T-helper 1 cell treated with Interleukin-12 subunit alpha and Interleukin-12 subunit beta and Interleukin-4 antibody, amounts not matched to agents 30 μg/mL and 1 μg/mL, for 36 hours (primary cell): ENCODE measurements at regions not wholly inside any gene's neighbourhood (a gene's known extent, or its start where the extent isn't known, plus 50 kb on each side); places are given as distances from the start of the nearest gene placed in this dataset.

Source experiments
- H3K27ac Mint-ChIP-seq: one replicate; pipeline ENCODE4 v1.8.0; 2021; ENCODE audit warnings: mild to moderate bottlenecking, mixed read lengths
- H3K27me3 Mint-ChIP-seq: one replicate; pipeline ENCODE4 v1.8.0; 2021; ENCODE audit warnings: low read depth, mixed read lengths
- H3K36me3 Mint-ChIP-seq: one replicate; pipeline ENCODE4 v1.8.0; 2021; ENCODE audit warnings: low read depth, mixed read lengths
- H3K4me1 Mint-ChIP-seq: one replicate; pipeline ENCODE4 v1.8.0; 2021; ENCODE audit warnings: low read depth, mixed read lengths
- H3K4me3 Mint-ChIP-seq: one replicate; pipeline ENCODE4 v1.8.0; 2021; ENCODE audit warnings: mild to moderate bottlenecking, moderate library complexity, mixed read lengths
- H3K9me3 Mint-ChIP-seq: one replicate; pipeline ENCODE4 v1.8.0; 2021; ENCODE audit warnings: mixed read lengths

DNA sequence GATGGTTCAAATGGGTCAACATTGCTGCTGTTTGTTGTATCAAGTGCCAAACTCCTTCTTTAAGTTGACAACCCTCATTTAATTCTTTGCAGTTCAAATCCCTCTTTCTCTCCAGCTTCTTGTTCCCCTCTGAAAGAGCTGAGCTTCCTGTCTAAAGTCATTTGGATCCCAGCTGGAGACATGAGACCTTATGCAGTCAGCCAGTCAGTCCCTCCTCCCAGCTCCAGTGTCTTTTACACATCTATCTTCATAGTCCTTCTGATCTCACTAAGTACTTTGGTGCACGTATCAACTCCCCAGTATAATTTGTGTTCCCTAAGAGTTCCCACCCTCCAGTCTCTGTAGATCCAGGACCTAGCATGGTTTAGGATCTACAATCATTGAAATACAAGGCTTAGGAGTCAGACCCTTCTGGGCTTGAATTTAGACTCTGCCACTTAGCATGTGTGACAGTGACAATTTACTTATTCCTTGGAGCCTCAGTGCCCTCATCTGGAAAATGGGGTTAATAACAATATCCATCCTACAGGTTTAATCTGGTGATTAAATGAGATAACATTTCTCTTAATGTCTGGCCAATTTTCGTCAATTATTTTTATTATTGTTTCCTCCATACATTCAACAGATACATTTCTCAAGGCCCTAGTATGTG lies 102.8 kb upstream of the SEMA6D start:
- no peak overlapping the region for H3K4me3 Mint-ChIP-seq
- no peaks in the 10 kb centered on the region for H3K27me3 Mint-ChIP-seq
- no peaks in the 10 kb centered on the region for H3K4me1 Mint-ChIP-seq
- no peak overlapping the region for H3K27ac Mint-ChIP-seq
- H3K9me3 Mint-ChIP-seq, result no peaks in the 10 kb centered on the region
- H3K36me3 Mint-ChIP-seq, result no peaks in the 10 kb centered on the region

DNA sequence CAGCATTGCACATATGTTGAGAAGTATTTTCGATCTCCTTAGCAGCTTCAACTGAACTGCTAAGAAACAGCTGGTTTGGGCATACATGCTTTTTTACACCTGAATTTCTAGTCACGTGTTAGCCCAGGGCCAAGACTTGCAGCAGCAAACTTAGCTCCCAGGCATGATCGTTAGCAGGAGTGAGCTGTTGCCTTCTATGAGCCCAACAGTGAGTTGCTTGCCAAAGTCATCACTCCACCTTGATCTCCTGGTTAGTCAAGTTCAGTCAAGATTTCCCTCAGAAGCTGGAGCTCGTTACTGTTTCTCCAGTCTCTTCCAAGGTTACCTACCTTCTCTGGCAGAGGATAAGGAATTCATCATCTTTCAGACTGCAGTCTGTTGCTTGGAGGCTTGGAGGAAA lies 100.4 kb upstream of the SEMA6D start:
- Mint-ChIP-seq H3K4me1 (no peaks in the 10 kb centered on the region), H3K4me3 (no peak overlapping the region), H3K27ac (no peak overlapping the region)

GRCh38 chr15:47618241-47618640 lies 99.1 kb upstream of the SEMA6D start:
- Mint-ChIP-seq H3K9me3 (no peaks in the 10 kb centered on the region), H3K27me3 (no peaks in the 10 kb centered on the region), H3K36me3 (no peaks in the 10 kb centered on the region), H3K27ac (no peak overlapping the region), H3K4me3 (no peak overlapping the region), H3K4me1 (no peaks in the 10 kb centered on the region)

More for the DNA sequence above, 100.4 kb upstream of the SEMA6D start:
- Mint-ChIP-seq H3K27me3 (no peaks in the 10 kb centered on the region), H3K36me3 (no peaks in the 10 kb centered on the region), H3K9me3 (no peaks in the 10 kb centered on the region)

- Mint-ChIP-seq H3K27me3 (no peaks in the 10 kb centered on the region), H3K27ac (no peak overlapping the region), H3K9me3 (no peaks in the 10 kb centered on the region), H3K4me1 (no peaks in the 10 kb centered on the region), H3K4me3 (no peak overlapping the region), H3K36me3 (no peaks in the 10 kb centered on the region)
These were observed 96.2 kb upstream of the SEMA6D start for GRCh38 chr15:47620960-47621681.

- H3K27ac Mint-ChIP-seq, result no peak overlapping the region
- H3K36me3 Mint-ChIP-seq, result no peaks in the 10 kb centered on the region
- H3K9me3 Mint-ChIP-seq, result no peaks in the 10 kb centered on the region
- H3K27me3 Mint-ChIP-seq, result no peaks in the 10 kb centered on the region
- H3K4me3 Mint-ChIP-seq, result no peak overlapping the region
- H3K4me1 Mint-ChIP-seq, result no peaks in the 10 kb centered on the region
These were observed 95.2 kb upstream of the SEMA6D start for GRCh38 chr15:47622055-47622454.

GRCh38 chr15:47624503-47624902 lies 92.8 kb upstream of the SEMA6D start:
- no peaks in the 10 kb centered on the region for H3K4me1 Mint-ChIP-seq
- no peak overlapping the region for H3K27ac Mint-ChIP-seq
- no peaks in the 10 kb centered on the region for H3K9me3 Mint-ChIP-seq
- no peaks in the 10 kb centered on the region for H3K27me3 Mint-ChIP-seq
- H3K4me3 Mint-ChIP-seq, result no peak overlapping the region
- H3K36me3 Mint-ChIP-seq, result no peaks in the 10 kb centered on the region

DNA sequence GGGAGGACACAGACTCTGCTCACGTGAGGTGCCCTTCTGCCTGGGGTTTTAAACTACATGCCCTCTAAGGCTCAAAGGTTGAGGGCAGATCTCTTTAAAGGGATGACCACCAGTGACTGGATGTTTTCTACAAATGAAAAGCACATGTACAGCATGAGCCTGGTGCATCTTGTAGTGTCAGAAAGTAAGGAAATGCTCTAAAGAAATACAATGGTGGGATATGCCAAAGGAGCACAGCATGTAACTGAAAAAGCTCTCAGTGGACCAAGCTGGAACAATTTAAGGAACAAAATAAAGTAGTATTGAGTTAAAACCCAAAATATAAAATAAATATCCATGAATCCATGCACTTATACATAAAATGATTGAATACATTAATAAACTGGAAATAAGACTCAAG lies 78.3 kb upstream of the SEMA6D start:
- no peaks in the 10 kb centered on the region for H3K27me3 Mint-ChIP-seq
- no peak overlapping the region for H3K27ac Mint-ChIP-seq
- H3K9me3 Mint-ChIP-seq, result peaks cover 2% of the 10 kb centered on the region
- H3K36me3 Mint-ChIP-seq, result no peaks in the 10 kb centered on the region
- H3K4me1 Mint-ChIP-seq, result no peaks in the 10 kb centered on the region
- H3K4me3 Mint-ChIP-seq, result no peak overlapping the region

- peaks cover 2% of the 10 kb centered on the region for H3K9me3 Mint-ChIP-seq
- no peaks in the 10 kb centered on the region for H3K36me3 Mint-ChIP-seq
- H3K4me3 Mint-ChIP-seq, result no peak overlapping the region
- no peaks in the 10 kb centered on the region for H3K4me1 Mint-ChIP-seq
- H3K27me3 Mint-ChIP-seq, result no peaks in the 10 kb centered on the region
- H3K27ac Mint-ChIP-seq, result no peak overlapping the region
These were observed 77.2 kb upstream of the SEMA6D start for GRCh38 chr15:47640079-47640478.

DNA sequence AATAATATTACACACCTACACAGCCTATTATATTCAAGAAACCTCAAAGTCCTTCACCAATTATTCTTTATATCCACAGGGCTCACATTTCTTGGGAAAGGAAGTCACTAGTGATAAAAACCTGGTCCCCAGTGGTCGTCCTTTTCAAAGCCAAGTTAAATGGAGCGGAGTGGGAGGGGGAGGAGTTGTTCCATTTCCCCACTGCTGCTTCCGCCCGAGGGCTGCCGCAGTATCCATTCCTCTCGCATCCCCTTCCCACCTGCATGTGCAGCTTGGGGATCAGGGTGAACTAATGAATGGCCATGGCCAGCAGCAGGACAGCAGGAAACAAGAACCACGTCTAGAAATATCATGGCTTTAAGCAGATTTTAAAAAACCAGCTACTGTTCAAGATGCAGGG lies 76.4 kb upstream of the SEMA6D start:
- Mint-ChIP-seq H3K4me1 (no peaks in the 10 kb centered on the region), H3K36me3 (no peaks in the 10 kb centered on the region), H3K27ac (no peak overlapping the region), H3K4me3 (no peak overlapping the region), H3K27me3 (no peaks in the 10 kb centered on the region), H3K9me3 (peaks cover 2% of the 10 kb centered on the region)

DNA sequence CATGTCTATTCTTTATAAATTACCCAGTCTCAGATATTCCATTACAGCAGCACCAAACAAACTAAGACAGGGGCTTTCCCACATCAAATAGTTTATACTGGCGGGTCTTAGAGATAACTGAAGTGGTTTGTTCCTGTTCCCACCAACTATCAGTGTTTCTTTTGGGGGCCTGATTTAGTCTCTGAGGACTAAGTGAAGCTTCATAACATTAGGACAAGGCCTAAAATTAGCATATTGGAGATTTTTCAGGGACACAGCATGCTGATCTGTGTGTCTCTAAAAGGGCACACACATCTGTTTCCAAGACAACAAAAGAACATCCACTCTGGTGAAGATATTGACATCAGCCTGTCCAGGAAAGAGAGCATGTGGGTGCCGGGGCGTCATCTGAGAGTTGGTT lies 72.6 kb upstream of the SEMA6D start:
- no peaks in the 10 kb centered on the region for H3K36me3 Mint-ChIP-seq
- peaks cover 2% of the 10 kb centered on the region for H3K9me3 Mint-ChIP-seq
- no peak overlapping the region for H3K4me3 Mint-ChIP-seq
- H3K27me3 Mint-ChIP-seq, result no peaks in the 10 kb centered on the region
- H3K4me1 Mint-ChIP-seq, result no peaks in the 10 kb centered on the region
- no peak overlapping the region for H3K27ac Mint-ChIP-seq

DNA sequence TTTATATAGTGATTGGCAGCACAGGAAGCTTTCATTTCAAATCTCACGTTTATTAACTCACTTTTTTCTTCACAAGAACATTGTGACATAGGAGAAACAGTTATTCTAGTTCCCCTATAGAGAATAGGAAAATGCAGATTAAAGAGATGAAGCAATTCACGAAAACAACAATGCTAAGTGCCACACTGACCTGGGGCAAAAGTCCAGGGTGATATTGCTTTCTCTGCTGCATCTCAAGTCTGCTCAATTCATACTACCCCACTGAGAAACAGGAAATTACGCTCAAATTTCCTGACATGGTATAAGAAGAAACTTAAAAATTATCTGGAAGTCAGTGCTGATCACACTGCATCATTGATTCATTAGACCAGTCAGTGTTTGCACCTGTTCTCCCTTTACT lies 66.7 kb upstream of the SEMA6D start:
- Mint-ChIP-seq H3K27ac (no peak overlapping the region), H3K27me3 (no peaks in the 10 kb centered on the region), H3K36me3 (no peaks in the 10 kb centered on the region), H3K9me3 (no peaks in the 10 kb centered on the region), H3K4me1 (no peaks in the 10 kb centered on the region), H3K4me3 (no peak overlapping the region)

- no peaks in the 10 kb centered on the region for H3K9me3 Mint-ChIP-seq
- H3K27ac Mint-ChIP-seq, result no peak overlapping the region
- no peak overlapping the region for H3K4me3 Mint-ChIP-seq
- H3K27me3 Mint-ChIP-seq, result peaks cover 4% of the 10 kb centered on the region
- no peaks in the 10 kb centered on the region for H3K4me1 Mint-ChIP-seq
- H3K36me3 Mint-ChIP-seq, result no peaks in the 10 kb centered on the region
These were observed 65.0 kb upstream of the SEMA6D start for GRCh38 chr15:47652328-47652727.

- peaks cover 4% of the 10 kb centered on the region for H3K27me3 Mint-ChIP-seq
- no peaks in the 10 kb centered on the region for H3K36me3 Mint-ChIP-seq
- no peak overlapping the region for H3K4me3 Mint-ChIP-seq
These were observed 64.5 kb upstream of the SEMA6D start for GRCh38 chr15:47652844-47653243.

GRCh38 chr15:47661661-47662180 lies 55.6 kb upstream of the SEMA6D start:
- Mint-ChIP-seq H3K9me3 (peaks cover 2% of the 10 kb centered on the region), H3K36me3 (no peaks in the 10 kb centered on the region), H3K27me3 (peaks cover under 1% of the 10 kb centered on the region), H3K4me1 (no peaks in the 10 kb centered on the region), H3K27ac (no peak overlapping the region), H3K4me3 (no peak overlapping the region)

More at GRCh38 chr15:47652844-47653243, 64.5 kb upstream of the SEMA6D start:
- Mint-ChIP-seq H3K4me1 (no peaks in the 10 kb centered on the region), H3K9me3 (no peaks in the 10 kb centered on the region), H3K27ac (no peak overlapping the region)

DNA sequence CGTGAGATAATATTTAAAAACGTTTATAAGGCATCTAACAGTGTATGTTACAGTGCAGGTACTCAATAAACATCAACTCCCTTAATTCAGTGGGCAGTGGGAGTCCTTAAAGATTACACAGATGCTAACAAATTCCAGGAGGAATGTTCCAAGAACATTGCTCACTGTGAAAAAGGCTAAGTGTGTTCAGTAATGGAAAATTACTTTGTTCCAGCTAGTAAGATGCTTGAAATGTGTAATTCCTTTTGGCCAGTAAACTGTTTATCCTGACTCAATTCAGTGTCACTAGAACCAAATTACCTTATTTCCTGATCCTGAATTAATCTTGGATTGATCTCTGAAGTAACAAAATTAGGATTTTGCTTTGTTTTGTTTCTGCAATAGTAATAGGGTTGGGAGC lies 54.2 kb upstream of the SEMA6D start:
- Mint-ChIP-seq H3K9me3 (peaks cover 5% of the 10 kb centered on the region), H3K27me3 (no peaks in the 10 kb centered on the region)

More for the DNA sequence above, 54.2 kb upstream of the SEMA6D start:
- no peaks in the 10 kb centered on the region for H3K4me1 Mint-ChIP-seq
- H3K27ac Mint-ChIP-seq, result no peak overlapping the region
- no peaks in the 10 kb centered on the region for H3K36me3 Mint-ChIP-seq
- H3K4me3 Mint-ChIP-seq, result no peak overlapping the region
